Spleen (tissue), 7 donors: ENCODE measurements at regions not wholly inside any gene's neighbourhood (a gene's known extent, or its start where the extent isn't known, plus 50 kb on each side); places are given as distances from the start of the nearest gene placed in this dataset.

Experiments used
- CTCF ChIP-seq, 11 experiments: fragments of 200-600 bp in 7 of 11; fragments of 450-650 bp in 4 of 11; sonication (generic) in 4 of 11; IDR thresholded peaks in 8 of 11; conservative IDR thresholded peaks in 3 of 11; 1 replicate in 7 of 11; 2 replicates in 4 of 11; pipeline versions ENCODE4 v1.4.0 to v1.8.0; 2016 to 2021; ENCODE audit warnings: antibody characterized with exemption in 11 of 11, inconsistent platforms in 4 of 11, mild to moderate bottlenecking in 1 of 11
- POLR2A ChIP-seq, 3 donors: fragments of 450-650 bp; IDR thresholded peaks; one replicate each; pipeline ENCODE4 v1.5.1; 2017; ENCODE audit warnings: antibody characterized with exemption in 3 of 3, mild to moderate bottlenecking in 1 of 3
- POLR2AphosphoS5 ChIP-seq, 3 donors: sonication (generic); formaldehyde crosslinking; IDR thresholded peaks; one replicate each; pipeline ENCODE4 v1.5.1; 2017; ENCODE audit warnings: antibody characterized with exemption in 3 of 3
- donor health status: DM: no; HTN: no; CAD: no; lungs with moderate emphysema.
- donor health status: DM: no; HTN: no; CAD: no.
- donor health status: DM: no; HTN: no; CAD: no.

- TF ChIP-seq CTCF (IDR thresholded peaks at IDR 0.05 in 8 of 11, conservative IDR thresholded peaks at IDR 0.05 in 3 of 11): no peak
- no peak for TF ChIP-seq POLR2AphosphoS5 (IDR thresholded peaks at IDR 0.05)
- no peak for TF ChIP-seq POLR2A (IDR thresholded peaks at IDR 0.05)
These were observed 126.9 kb upstream of the RBM19 start for GRCh38 chr12:114092981-114093380.
